ENCODE measurements at regions not wholly inside any gene's neighbourhood (a gene's known extent, or its start where the extent isn't known, plus 50 kb on each side); places are given as distances from the start of the nearest gene placed in this dataset.

GRCh38 chr2:5764041-5764440 lies 71.9 kb downstream of the SOX11 start:
- TF ChIP-seq CTCF (IDR thresholded peaks at IDR 0.05) (no peak), POLR2AphosphoS5 (IDR thresholded peaks at IDR 0.05; ENCODE audit: low read depth, low read length) (no peak), REST (IDR thresholded peaks at IDR 0.05; ENCODE audit: insufficient read depth in 1 of 2, low read depth in 2 of 2, low read length in 1 of 2) (no peak)
